ENCODE measurements at regions not wholly inside any gene's neighbourhood (a gene's known extent, or its start where the extent isn't known, plus 50 kb on each side); places are given as distances from the start of the nearest gene placed in this dataset.

DNA sequence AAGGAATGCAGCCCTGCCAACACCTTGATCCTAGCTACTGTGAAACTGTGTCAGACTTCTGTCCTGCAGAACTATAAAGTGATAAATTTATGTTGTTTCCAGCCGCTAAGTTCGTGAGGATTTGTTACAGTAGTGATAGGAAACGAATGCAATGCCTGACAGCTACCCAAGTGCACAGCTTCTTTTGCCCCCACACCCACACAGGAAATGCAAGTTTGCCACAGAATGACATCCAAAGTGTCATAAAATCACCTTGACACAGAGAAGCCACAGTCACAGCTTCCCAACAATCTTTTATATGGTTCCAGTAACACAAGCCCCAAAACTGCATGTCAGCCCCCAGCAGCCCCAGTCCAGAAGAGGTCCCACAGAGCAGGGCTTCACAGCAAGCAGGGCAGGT is 216.9 kb upstream of the S100G start:
- peak in 1 of 2 donors; percentile 5 for DNase-seq
- Histone ChIP-seq H3K27ac (no peak overlapping the region), H3K4me3 (no peak overlapping the region), H3K4me1 (no peaks in the 10 kb centered on the region), H3K36me3 (no peaks in the 10 kb centered on the region), H3K9me3 (no peaks in the 10 kb centered on the region), H3K27me3 (peaks cover 0 to 4% (median 0%) of the 10 kb centered on the region in 3 donors)
- WGBS, 5 donors, result 71 to 78% (median 74%) methylated on average over 3 of the region's 3 CpGs
- intact Hi-C loops (cut with DNase I; ENCODE audit: low total_unique reads), result loop anchor here (10.0 kb wide), 1 partner anchor 232 kb away; no protein-coding TSS in a partner anchor
- no peak for TF ChIP-seq POLR2AphosphoS5 (IDR thresholded peaks at IDR 0.05)

DNA sequence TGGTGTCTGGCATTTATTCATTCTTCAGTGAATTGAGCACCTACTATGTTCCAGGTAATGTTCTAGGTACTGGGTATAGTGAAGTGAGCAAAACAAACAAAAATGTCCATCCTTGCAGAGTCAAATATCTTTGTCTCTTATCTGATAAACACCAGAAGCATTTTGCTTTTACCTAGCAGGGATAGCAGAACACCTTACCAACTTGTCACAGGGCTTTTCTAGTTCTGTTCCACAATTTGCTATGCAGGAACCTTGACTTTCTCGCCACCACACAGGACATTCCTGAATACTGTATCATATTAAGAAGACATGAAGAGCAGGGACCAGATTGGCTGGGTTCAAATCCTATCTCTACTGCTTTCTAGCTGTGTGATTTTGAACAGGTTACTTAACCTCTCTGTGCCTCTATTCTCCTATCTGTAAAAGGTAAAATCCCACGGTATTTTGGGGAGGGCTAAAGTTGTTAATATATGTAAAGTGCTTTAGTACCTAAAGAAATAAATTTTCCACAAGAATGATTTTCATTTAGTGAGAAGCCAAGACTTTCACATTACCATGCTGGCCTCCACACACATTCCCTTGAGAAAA is 214.5 kb upstream of the S100G start:
- Histone ChIP-seq H3K4me1 (no peaks in the 10 kb centered on the region), H3K4me3 (no peak overlapping the region), H3K9me3 (no peaks in the 10 kb centered on the region), H3K27ac (no peak overlapping the region), H3K27me3 (peaks cover 0 to 4% (median 0%) of the 10 kb centered on the region in 3 donors), H3K36me3 (no peaks in the 10 kb centered on the region)
- DNase-seq, result no peak
- TF ChIP-seq POLR2A (IDR thresholded peaks at IDR 0.05), result no peak
- no peak for TF ChIP-seq EP300 (IDR thresholded peaks at IDR 0.05)
- no peak for TF ChIP-seq POLR2AphosphoS5 (IDR thresholded peaks at IDR 0.05)
- TF ChIP-seq, protein P1, sequence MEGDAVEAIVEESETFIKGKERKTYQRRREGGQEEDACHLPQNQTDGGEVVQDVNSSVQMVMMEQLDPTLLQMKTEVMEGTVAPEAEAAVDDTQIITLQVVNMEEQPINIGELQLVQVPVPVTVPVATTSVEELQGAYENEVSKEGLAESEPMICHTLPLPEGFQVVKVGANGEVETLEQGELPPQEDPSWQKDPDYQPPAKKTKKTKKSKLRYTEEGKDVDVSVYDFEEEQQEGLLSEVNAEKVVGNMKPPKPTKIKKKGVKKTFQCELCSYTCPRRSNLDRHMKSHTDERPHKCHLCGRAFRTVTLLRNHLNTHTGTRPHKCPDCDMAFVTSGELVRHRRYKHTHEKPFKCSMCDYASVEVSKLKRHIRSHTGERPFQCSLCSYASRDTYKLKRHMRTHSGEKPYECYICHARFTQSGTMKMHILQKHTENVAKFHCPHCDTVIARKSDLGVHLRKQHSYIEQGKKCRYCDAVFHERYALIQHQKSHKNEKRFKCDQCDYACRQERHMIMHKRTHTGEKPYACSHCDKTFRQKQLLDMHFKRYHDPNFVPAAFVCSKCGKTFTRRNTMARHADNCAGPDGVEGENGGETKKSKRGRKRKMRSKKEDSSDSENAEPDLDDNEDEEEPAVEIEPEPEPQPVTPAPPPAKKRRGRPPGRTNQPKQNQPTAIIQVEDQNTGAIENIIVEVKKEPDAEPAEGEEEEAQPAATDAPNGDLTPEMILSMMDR (IDR thresholded peaks at IDR 0.05), result no peak
- WGBS, 5 donors, result 83 to 97% (median 94%) methylated on average over 2 of the region's 2 CpGs
- intact Hi-C loops (cut with DNase I; ENCODE audit: low total_unique reads), result loop anchor here (10.0 kb wide), 1 partner anchor 229 kb away; no protein-coding TSS in a partner anchor

DNA sequence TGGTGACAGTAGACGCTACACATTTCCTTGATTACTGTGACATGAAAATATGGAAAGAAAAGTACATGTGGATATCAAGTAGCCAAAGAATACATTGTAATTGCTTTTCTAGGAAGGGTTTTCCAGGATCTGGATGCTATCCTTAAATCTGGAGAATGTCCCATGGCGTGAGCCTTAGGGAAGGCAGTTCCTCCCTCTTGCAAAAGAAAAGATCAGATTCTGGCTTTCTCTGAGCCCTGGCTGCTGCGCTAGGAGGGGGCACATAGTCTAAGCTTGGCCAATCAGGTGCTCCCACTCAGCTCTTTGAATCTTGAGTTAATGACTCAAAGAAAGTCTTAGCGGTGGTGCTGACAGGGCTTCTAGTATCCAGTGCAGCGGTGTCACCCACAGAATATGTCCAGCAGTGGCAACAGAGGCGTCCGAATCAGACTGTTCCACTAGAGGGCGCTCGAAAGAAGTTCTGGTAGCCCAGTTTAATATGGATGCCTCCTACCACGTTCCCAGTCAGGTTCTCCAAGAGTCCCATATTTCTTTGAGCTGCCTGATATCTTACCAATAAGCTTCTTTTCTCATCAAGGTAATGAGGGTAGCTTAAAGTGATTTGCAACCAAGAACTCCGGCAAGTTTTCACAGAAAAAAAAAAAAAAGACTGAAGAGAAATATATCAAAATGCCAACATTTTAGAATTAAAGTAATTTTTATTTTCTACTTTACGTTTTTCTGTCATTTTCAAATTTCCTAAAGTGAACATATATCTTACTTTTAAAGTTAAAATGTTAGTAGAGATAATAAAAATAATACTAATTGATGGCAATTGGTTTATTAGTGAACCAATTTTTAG is 213.4 kb upstream of the S100G start:
- Histone ChIP-seq H3K4me3 (no peak overlapping the region), H3K9me3 (no peaks in the 10 kb centered on the region), H3K27me3 (peaks cover 0 to 4% (median 0%) of the 10 kb centered on the region in 3 donors), H3K36me3 (no peaks in the 10 kb centered on the region), H3K4me1 (no peaks in the 10 kb centered on the region), H3K27ac (no peak overlapping the region)
- intact Hi-C loops (cut with DNase I; ENCODE audit: low total_unique reads), result loop anchor here (10.0 kb wide), 1 partner anchor 228 kb away; no protein-coding TSS in a partner anchor
- DNase-seq, result peak; percentile 80 to 84
- WGBS, 5 donors, result 25 to 36% (median 32%) methylated on average over 11 to 12 of the region's 12 CpGs
- no peak for TF ChIP-seq POLR2A (IDR thresholded peaks at IDR 0.05)
- TF ChIP-seq EP300 (IDR thresholded peaks at IDR 0.05), result no peak
- TF ChIP-seq, protein P1 (IDR thresholded peaks at IDR 0.05), result peak in 4 of 7 experiments; percentile 41 to 66 (median 55)
- TF ChIP-seq POLR2AphosphoS5 (IDR thresholded peaks at IDR 0.05), result no peak

DNA sequence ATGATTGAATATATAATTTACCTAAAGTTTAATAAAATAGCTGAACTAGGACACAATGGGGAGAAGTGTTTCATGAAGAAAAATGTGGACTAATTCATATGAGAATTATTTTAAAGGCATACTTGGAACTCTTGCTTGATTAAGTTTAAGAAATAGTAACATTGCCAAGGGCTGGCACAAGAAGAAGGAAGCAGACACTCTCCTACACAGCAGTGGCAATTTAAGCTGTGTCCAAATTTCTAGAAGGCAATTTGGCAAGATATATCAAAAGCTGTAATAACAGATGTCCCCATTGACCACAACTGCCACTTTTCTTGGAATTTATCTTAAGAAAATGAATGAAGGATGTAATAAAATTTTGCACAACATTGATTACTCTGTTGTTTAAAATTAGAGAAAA is 209.5 kb upstream of the S100G start:
- Histone ChIP-seq H3K4me1 (no peaks in the 10 kb centered on the region), H3K27me3 (peaks cover 0 to 2% (median 0%) of the 10 kb centered on the region in 3 donors), H3K36me3 (no peaks in the 10 kb centered on the region), H3K4me3 (no peak overlapping the region), H3K27ac (no peak overlapping the region), H3K9me3 (no peaks in the 10 kb centered on the region)
- intact Hi-C loops (cut with DNase I; ENCODE audit: low total_unique reads), result no loop called here
- TF ChIP-seq POLR2AphosphoS5 (IDR thresholded peaks at IDR 0.05), result no peak
- no peak for DNase-seq

DNA sequence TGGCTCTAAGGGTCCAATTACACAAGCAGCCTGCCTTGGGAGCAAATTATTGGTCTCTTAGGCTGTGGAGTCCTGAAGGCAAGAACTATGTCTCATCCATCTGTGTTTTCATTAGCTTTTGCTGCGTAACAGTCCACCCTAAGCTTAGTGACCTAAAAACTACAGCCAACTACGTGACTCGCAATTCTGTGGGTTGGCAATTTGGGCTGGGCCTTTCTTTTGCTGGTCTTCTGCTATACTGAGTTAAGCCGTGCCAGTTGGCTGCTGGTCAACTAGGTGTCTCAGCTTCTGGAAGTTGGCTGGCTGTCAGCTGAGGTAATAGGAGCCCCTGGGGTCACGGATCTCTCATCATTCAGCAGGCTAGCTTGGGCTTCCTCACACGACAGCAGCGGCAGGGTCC is 205.6 kb upstream of the S100G start:
- TF ChIP-seq, protein P1 (IDR thresholded peaks at IDR 0.05), result no peak
- no peak for TF ChIP-seq POLR2AphosphoS5 (IDR thresholded peaks at IDR 0.05)
- no peak for TF ChIP-seq EP300 (IDR thresholded peaks at IDR 0.05)
- TF ChIP-seq POLR2A (IDR thresholded peaks at IDR 0.05), result no peak
- H3K27ac ChIP-seq, result no peak overlapping the region
- no peak for DNase-seq

More for the DNA sequence above, 205.6 kb upstream of the S100G start:
- H3K27me3 ChIP-seq, result peaks cover 0 to 6% (median 0%) of the 10 kb centered on the region in 3 donors
- WGBS, 5 donors, result 50 to 82% (median 65%) methylated on average over 5 to 7 of the region's 7 CpGs
- no peaks in the 10 kb centered on the region for H3K4me1 ChIP-seq
- H3K36me3 ChIP-seq, result no peaks in the 10 kb centered on the region
- intact Hi-C loops (cut with DNase I; ENCODE audit: low total_unique reads), result no loop called here
- no peak overlapping the region for H3K4me3 ChIP-seq
- no peaks in the 10 kb centered on the region for H3K9me3 ChIP-seq
